C4-2B (cell line): ENCODE measurements at regions not wholly inside any gene's neighbourhood (a gene's known extent, or its start where the extent isn't known, plus 50 kb on each side); places are given as distances from the start of the nearest gene placed in this dataset.

Source experiments
- H3K27ac ChIP-seq: fragments of 450-650 bp; 2 replicates; pipeline ENCODE4 v1.5.1; 2017
- ZFX ChIP-seq: fragments of 450-650 bp; IDR thresholded peaks from 2 replicates; pipeline ENCODE4 v1.6.1; 2017
- TF ChIP-seq, protein P1 (sequence below): fragments of 450-650 bp; conservative IDR thresholded peaks from 2 replicates; pipeline ENCODE4 v1.5.1; 2017; ENCODE audit warnings: mild to moderate bottlenecking

- H3K27ac ChIP-seq: no peak overlapping the region
- TF ChIP-seq, protein P1, sequence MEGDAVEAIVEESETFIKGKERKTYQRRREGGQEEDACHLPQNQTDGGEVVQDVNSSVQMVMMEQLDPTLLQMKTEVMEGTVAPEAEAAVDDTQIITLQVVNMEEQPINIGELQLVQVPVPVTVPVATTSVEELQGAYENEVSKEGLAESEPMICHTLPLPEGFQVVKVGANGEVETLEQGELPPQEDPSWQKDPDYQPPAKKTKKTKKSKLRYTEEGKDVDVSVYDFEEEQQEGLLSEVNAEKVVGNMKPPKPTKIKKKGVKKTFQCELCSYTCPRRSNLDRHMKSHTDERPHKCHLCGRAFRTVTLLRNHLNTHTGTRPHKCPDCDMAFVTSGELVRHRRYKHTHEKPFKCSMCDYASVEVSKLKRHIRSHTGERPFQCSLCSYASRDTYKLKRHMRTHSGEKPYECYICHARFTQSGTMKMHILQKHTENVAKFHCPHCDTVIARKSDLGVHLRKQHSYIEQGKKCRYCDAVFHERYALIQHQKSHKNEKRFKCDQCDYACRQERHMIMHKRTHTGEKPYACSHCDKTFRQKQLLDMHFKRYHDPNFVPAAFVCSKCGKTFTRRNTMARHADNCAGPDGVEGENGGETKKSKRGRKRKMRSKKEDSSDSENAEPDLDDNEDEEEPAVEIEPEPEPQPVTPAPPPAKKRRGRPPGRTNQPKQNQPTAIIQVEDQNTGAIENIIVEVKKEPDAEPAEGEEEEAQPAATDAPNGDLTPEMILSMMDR: no peak
- TF ChIP-seq ZFX: no peak
Measured at GRCh38 chr1:4970532-4970931, 316.1 kb downstream of the AJAP1 start.

GRCh38 chr1:4969556-4970129 is 315.2 kb downstream of the AJAP1 start:
- no peak for TF ChIP-seq ZFX
- TF ChIP-seq, protein P1: no peak
- no peak overlapping the region for H3K27ac ChIP-seq

GRCh38 chr1:4965346-4966075 is 311.1 kb downstream of the AJAP1 start:
- TF ChIP-seq, protein P1: no peak
- no peak for TF ChIP-seq ZFX
- no peak overlapping the region for H3K27ac ChIP-seq

DNA sequence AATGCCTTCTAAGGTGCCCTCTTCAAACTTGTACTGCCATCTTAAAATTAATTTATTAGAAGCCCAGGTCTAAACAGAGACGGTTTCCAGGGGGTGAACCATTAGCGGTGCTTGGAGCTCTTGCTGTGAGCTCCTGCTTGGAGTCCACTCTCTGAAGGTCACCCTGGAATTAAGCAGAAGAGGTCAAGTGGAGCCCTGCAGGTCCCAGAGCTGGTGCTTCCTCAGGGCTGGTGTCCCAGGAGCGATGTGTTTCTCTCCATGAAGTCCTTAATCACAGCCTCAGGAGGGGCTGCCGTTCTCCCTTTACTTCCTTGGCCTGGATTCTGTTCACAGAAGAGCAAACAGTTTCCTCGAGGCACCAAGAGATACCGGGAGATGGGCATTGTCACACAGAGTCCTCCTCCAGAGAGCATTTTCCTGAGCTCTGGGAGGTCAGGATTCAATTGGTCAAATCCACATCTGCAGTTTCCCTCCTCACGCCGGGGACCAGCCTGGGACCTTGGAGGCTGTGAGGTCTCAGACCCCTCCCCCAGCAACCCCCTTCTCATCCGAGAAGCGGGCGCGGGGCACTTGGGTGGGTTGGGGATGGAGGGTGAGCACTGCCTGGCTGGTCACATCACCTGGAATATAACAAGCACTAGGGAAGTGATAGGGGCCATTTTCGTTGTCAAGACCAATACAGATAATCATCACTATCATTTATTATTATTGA is 310.4 kb downstream of the AJAP1 start:
- TF ChIP-seq, protein P1: no peak
- TF ChIP-seq ZFX: no peak
- no peak overlapping the region for H3K27ac ChIP-seq

DNA sequence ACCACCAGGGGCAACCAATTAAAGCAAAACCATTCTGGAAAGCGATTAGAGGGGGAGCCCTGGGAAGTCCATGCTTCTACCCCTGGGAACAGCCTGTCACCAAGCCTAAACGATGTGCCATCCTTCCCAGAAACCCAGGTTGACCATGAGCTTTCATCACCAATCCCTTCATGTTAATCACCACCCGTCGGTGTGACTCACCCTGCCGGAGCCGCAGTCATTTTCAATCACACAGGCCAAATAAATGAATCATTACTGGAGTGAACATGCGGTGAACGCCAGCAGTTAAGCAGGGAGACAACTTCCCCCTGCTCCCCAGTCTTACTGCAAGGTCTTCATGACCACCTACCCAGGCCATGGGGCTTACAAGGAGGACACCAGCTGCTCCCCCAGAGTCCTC is 308.8 kb downstream of the AJAP1 start:
- no peak overlapping the region for H3K27ac ChIP-seq
- TF ChIP-seq, protein P1: no peak
- no peak for TF ChIP-seq ZFX

DNA sequence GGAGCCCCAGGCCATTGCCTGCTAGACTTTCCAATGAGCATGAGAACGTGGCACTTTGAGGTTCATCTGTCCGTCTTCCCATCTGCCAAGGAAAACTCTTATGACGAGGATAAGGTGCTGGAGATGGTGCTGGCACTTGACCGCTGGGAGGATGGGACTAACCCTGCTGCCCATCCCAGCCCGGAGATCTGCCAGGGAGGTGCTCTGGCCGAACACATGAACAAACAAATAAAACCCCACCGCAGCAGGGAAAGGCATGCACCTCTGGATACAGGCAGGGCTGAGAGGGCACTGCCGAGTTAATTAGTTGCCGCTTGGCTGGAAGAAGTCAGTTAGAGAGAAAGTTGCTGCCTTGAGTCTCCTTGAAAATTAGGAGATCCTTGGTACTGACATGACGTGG is 308.4 kb downstream of the AJAP1 start:
- H3K27ac ChIP-seq: no peak overlapping the region
- no peak for TF ChIP-seq ZFX
- TF ChIP-seq, protein P1: no peak
